ENCODE measurements at regions not wholly inside any gene's neighbourhood (a gene's known extent, or its start where the extent isn't known, plus 50 kb on each side); places are given as distances from the start of the nearest gene placed in this dataset.

DNA sequence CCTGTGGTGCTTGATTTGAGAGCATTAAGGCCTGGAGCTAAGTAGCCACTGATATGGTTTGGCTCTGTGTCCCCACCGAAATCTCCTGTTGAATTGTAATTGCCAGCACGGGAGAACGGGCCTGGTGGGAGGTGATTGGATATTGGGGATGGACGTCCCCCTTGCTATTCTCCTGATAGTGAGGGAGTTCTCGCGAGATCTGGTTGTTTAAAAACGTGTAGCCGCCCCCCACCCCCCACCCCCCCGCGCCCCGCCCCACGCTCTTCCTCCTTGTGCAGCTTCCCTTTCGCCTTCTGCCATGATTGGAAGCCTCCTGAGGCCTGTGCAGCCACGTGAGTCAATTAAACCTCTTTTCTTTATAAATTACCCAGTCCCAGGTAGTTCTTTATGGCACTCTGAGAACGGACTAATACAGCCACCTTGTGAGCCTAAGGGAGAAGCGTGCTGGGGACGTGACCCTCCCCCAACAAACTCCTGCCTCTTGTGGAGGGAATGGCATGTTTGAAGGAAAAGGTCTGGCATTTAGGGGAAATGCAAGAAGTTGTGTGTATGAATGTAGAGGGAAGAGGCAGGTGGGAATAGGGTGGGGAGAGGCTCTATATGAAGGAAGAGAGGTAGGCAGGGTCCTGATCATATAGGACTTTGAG lies 118.0 kb upstream of the KMT2C start:
- TF ChIP-seq, protein P1, sequence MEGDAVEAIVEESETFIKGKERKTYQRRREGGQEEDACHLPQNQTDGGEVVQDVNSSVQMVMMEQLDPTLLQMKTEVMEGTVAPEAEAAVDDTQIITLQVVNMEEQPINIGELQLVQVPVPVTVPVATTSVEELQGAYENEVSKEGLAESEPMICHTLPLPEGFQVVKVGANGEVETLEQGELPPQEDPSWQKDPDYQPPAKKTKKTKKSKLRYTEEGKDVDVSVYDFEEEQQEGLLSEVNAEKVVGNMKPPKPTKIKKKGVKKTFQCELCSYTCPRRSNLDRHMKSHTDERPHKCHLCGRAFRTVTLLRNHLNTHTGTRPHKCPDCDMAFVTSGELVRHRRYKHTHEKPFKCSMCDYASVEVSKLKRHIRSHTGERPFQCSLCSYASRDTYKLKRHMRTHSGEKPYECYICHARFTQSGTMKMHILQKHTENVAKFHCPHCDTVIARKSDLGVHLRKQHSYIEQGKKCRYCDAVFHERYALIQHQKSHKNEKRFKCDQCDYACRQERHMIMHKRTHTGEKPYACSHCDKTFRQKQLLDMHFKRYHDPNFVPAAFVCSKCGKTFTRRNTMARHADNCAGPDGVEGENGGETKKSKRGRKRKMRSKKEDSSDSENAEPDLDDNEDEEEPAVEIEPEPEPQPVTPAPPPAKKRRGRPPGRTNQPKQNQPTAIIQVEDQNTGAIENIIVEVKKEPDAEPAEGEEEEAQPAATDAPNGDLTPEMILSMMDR (IDR thresholded peaks at IDR 0.05 in 8 of 11, conservative IDR thresholded peaks at IDR 0.05 in 3 of 11): no peak
- no peak for TF ChIP-seq POLR2AphosphoS5 (IDR thresholded peaks at IDR 0.05)

Measured in spleen (tissue), 7 donors.